RWPE2 (cell line): ENCODE measurements at regions not wholly inside any gene's neighbourhood (a gene's known extent, or its start where the extent isn't known, plus 50 kb on each side); places are given as distances from the start of the nearest gene placed in this dataset.

Experiments
- ATAC-seq: fragments of 200-7000 bp; cut with Tn5 transposase; 3 replicates; pipeline ENCODE4 v1.9.1; 2021; ENCODE audit warnings: low read depth
- DNase-seq: peaks from one replicate; pipeline ENCODE4 v3.0.0-alpha.2; 2020; ENCODE audit warnings: low spot score
- H3K27ac ChIP-seq: fragments of 450-650 bp; 2 replicates; pipeline ENCODE4 v1.5.1; 2017; ENCODE audit warnings: mild to moderate bottlenecking; ENCODE audit not compliant: poor library complexity, severe bottlenecking
- H3K27me3 ChIP-seq: fragments of 250-450 bp; sonication (Bioruptor Pico); 2 replicates; pipeline ENCODE4 v1.5.1; 2021; ENCODE audit warnings: mild to moderate bottlenecking, moderate library complexity; ENCODE audit not compliant: insufficient read depth, poor library complexity, severe bottlenecking
- H3K36me3 ChIP-seq: fragments of 250-450 bp; sonication (Bioruptor Pico); 2 replicates; pipeline ENCODE4 v1.5.1; 2020; ENCODE audit warnings: low read depth, mild to moderate bottlenecking, moderate library complexity
- H3K4me1 ChIP-seq: fragments of 250-450 bp; sonication (Bioruptor Pico); 2 replicates; pipeline ENCODE4 v1.5.1; 2021; ENCODE audit warnings: mild to moderate bottlenecking, moderate library complexity; ENCODE audit not compliant: insufficient read depth, poor library complexity, severe bottlenecking
- H3K4me3 ChIP-seq: fragments of 250-450 bp; sonication (Bioruptor Pico); 2 replicates; pipeline ENCODE4 v1.5.1; 2021; ENCODE audit warnings: mild to moderate bottlenecking, moderate library complexity; ENCODE audit not compliant: severe bottlenecking
- H3K9me3 ChIP-seq: fragments of 250-450 bp; sonication (Bioruptor Pico); 2 replicates; pipeline ENCODE4 v1.5.1; 2021; ENCODE audit warnings: mild to moderate bottlenecking, moderate library complexity; ENCODE audit not compliant: severe bottlenecking
- TF ChIP-seq, protein P1 (sequence below): fragments of 450-650 bp; IDR thresholded peaks from one replicate; pipeline ENCODE4 v1.5.1; 2017; ENCODE audit warnings: mild to moderate bottlenecking, moderate library complexity; ENCODE audit not compliant: poor library complexity, severe bottlenecking

DNA sequence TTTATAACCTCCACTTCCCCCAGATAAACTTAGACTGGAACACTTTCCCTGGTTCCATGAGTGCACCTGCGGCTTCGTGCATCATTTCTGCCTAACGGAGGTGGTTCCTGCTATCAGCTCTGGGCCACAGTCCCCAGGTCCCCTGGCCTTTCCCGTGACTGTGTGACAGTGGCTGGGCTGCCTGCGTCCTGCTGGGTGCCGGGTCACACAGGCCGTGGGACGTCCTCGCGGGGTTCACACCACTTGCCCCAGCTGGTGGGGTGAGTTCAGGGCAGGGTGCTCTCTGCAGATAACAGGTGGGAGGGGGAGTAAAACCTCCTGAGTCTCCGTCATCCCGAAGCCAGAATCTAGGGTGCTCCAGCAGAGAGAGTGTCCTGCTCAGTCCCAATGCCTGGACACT, 58.7 kb upstream of the CFAP46 start:
- Histone ChIP-seq H3K36me3 (no peaks in the 10 kb centered on the region), H3K9me3 (no peaks in the 10 kb centered on the region), H3K27ac (no peak overlapping the region), H3K27me3 (peaks cover 7% of the 10 kb centered on the region), H3K4me1 (no peaks in the 10 kb centered on the region), H3K4me3 (no peak overlapping the region)
- DNase-seq (no peak), ATAC-seq (no peak)
- TF ChIP-seq, protein P1, sequence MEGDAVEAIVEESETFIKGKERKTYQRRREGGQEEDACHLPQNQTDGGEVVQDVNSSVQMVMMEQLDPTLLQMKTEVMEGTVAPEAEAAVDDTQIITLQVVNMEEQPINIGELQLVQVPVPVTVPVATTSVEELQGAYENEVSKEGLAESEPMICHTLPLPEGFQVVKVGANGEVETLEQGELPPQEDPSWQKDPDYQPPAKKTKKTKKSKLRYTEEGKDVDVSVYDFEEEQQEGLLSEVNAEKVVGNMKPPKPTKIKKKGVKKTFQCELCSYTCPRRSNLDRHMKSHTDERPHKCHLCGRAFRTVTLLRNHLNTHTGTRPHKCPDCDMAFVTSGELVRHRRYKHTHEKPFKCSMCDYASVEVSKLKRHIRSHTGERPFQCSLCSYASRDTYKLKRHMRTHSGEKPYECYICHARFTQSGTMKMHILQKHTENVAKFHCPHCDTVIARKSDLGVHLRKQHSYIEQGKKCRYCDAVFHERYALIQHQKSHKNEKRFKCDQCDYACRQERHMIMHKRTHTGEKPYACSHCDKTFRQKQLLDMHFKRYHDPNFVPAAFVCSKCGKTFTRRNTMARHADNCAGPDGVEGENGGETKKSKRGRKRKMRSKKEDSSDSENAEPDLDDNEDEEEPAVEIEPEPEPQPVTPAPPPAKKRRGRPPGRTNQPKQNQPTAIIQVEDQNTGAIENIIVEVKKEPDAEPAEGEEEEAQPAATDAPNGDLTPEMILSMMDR, result no peak

DNA sequence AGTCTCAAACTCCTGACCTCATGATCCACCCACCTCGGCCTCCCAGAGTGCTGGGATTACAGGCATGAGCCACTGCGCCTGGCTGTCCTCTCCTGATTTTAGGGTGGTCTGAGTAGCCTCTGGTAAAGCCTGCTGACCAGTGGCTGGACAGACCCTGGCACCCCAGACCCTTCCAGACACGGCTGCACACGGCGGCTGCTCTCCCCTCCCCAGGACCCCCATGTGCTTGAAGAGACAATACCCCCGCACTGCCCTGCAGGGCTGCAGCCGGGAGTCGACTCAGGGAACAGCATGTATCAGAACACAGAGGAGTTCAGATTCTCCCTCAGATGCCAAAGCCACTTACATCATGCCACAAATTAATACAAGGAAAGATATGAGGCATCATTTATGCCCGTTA, 58.3 kb upstream of the CFAP46 start:
- H3K36me3 ChIP-seq, result no peaks in the 10 kb centered on the region
- DNase-seq (no peak), ATAC-seq (no peak)
- TF ChIP-seq, protein P1, result no peak
- H3K4me1 ChIP-seq, result no peaks in the 10 kb centered on the region
- H3K4me3 ChIP-seq, result no peak overlapping the region
- no peak overlapping the region for H3K27ac ChIP-seq
- peaks cover 7% of the 10 kb centered on the region for H3K27me3 ChIP-seq
- no peaks in the 10 kb centered on the region for H3K9me3 ChIP-seq

DNA sequence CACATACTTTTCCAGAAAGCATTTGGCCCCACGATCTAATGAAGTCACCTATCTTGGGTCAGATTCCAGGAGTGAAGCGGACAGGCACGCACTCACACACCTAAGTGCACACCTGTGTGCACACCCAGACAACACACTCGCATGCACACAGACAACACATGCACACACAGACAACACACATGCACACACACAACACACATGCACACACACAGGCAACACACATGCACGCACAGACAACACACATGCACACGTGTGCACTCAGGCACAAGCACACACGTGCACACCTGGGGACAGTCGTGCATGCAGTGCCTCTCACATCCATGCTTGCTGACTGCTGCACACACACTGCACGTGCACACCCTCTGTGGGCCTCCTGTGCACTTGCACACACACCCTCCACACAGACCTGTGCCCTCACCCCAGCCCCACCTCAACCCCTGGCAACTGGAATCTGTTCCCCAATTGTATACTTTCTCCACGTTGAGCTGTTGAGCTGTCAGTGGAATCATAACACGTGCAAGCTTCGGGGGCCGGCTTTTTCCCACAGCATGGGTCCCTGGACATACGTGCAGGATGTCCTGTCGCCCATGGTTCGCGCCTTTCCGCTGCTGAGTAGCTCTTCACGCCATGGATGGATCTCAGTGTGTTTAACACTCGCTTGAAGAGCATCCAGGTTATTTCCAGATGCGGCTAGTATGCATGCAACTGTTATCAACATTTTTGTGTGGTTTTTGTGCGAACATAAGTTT, 55.3 kb upstream of the CFAP46 start:
- DNase-seq (no peak), ATAC-seq (no peak)
- Histone ChIP-seq H3K27ac (no peak overlapping the region), H3K4me3 (no peak overlapping the region), H3K36me3 (no peaks in the 10 kb centered on the region), H3K27me3 (peaks cover 7% of the 10 kb centered on the region), H3K4me1 (no peaks in the 10 kb centered on the region), H3K9me3 (no peaks in the 10 kb centered on the region)
- TF ChIP-seq, protein P1, result no peak

DNA sequence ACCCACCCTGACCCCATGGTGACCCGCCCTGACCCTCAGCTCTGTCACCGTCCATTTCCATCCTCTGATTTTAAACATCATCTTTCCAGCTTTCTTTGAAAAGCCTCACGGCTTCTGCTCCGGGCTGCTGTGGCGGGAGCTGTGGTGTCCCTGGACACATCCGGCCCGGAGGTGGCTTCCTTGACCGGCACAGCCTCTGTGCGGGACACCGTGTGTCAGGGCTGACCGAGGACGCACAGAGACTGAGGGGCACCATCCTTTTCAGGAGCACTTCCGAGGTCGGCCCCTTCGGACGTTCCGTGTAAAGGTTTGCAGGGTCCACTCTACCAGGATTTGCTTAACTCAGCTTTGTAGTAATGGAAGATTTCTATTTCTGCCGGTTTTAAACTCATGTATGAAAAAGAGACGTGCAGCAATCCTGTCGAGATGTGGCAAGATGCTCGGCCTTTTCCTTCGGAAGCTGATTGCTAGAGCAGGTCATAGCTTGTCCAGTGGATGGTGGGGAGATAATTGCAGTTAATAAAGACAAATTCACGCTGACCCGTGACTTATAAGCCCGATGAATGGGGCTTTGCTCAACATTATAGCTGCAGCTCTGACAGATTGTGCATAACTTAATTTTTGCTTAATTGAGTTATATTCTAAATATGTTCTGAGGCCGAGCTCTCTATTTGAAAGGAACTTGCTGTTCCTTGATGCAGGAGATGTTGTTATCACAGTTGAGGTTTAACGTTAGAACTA, 54.4 kb upstream of the CFAP46 start:
- Histone ChIP-seq H3K9me3 (no peaks in the 10 kb centered on the region), H3K4me1 (no peaks in the 10 kb centered on the region), H3K36me3 (no peaks in the 10 kb centered on the region), H3K27ac (no peak overlapping the region), H3K4me3 (no peak overlapping the region), H3K27me3 (peaks cover 7% of the 10 kb centered on the region)
- TF ChIP-seq, protein P1, result no peak
- no peak for ATAC-seq
- no peak for DNase-seq
